Panc1 (cell line): ENCODE measurements at regions not wholly inside any gene's neighbourhood (a gene's known extent, or its start where the extent isn't known, plus 50 kb on each side); places are given as distances from the start of the nearest gene placed in this dataset.

ENCODE experiments used
- ATAC-seq: fragments of 200-7000 bp; cut with Tn5 transposase; 2 replicates; pipeline ENCODE4 v1.9.1; 2020; ENCODE audit warnings: mild to moderate bottlenecking, moderate library complexity
- BruUV-seq: library from RNA; stranded (reverse); fragments of 400-500 nt; replicated peaks from 2 replicates; lab custom pipeline; 2021; lab: Mats Ljungman, UMichigan
- CTCF ChIA-PET: fragments of 300-600 bp; sonication (Branson Sonifier 250); formaldehyde crosslinking; loops from one replicate; lab custom pipeline; 2022; ENCODE audit warnings: antibody characterized with exemption; lab: Charles Lee
- POLR2A ChIA-PET: fragments of 300-600 bp; sonication (Branson Sonifier 250); formaldehyde crosslinking; loops from one replicate; lab custom pipeline; 2022; ENCODE audit warnings: antibody characterized with exemption; lab: Charles Lee
- DNase-seq: peaks from one replicate; pipeline ENCODE4 v3.0.0-alpha.2; 2010; ENCODE audit warnings: low read depth, low spot score
- H3K27ac ChIP-seq: 2 replicates; pipeline ENCODE4 v1.5.1; 2011; ENCODE audit warnings: mild to moderate bottlenecking, low read length, inconsistent platforms
- H3K27me3 ChIP-seq: fragments of 200-500 bp; sonication (Bioruptor generic); 2 replicates; pipeline ENCODE4 v1.6.0; 2014; ENCODE audit warnings: low read length, inconsistent platforms; ENCODE audit not compliant: control insufficient read depth, insufficient read depth
- H3K36me3 ChIP-seq: fragments of 200-500 bp; sonication (Bioruptor generic); 2 replicates; pipeline ENCODE4 v1.5.1; 2014; ENCODE audit warnings: inconsistent platforms, mild to moderate bottlenecking, low read length, moderate library complexity; ENCODE audit not compliant: control insufficient read depth, insufficient read depth
- H3K4me1 ChIP-seq: 2 replicates; pipeline ENCODE4 v1.5.1; 2011; ENCODE audit warnings: inconsistent platforms, mild to moderate bottlenecking, low read length, moderate library complexity; ENCODE audit not compliant: control insufficient read depth, insufficient read depth
- H3K4me3 ChIP-seq, 2 experiments: 2 replicates each; pipeline ENCODE4 v1.5.1; 2011 to 2012; ENCODE audit warnings: low read depth in 2 of 2, low read length in 2 of 2, mild to moderate bottlenecking in 2 of 2, inconsistent platforms in 1 of 2, moderate library complexity in 1 of 2
- H3K9me3 ChIP-seq: fragments of 200-500 bp; sonication (Bioruptor generic); 2 replicates; pipeline ENCODE4 v1.5.1; 2014; ENCODE audit warnings: low read depth, mild to moderate bottlenecking, inconsistent platforms, low read length, moderate library complexity; ENCODE audit not compliant: control insufficient read depth, insufficient read depth
- CTCF ChIP-seq: fragments of 450-650 bp; IDR thresholded peaks from 2 replicates; pipeline ENCODE4 v1.5.1; 2017; ENCODE audit warnings: mild to moderate bottlenecking
- POLR2AphosphoS5 ChIP-seq: IDR thresholded peaks from 2 replicates; pipeline ENCODE4 v1.6.1; 2012; ENCODE audit warnings: mild to moderate bottlenecking, low read depth, low read length, moderate library complexity
- REST ChIP-seq, 2 experiments: IDR thresholded peaks; 2 replicates each; pipeline ENCODE4 v1.6.1; 2011 to 2012; ENCODE audit warnings: low read depth in 2 of 2, control low read depth in 1 of 2, low read length in 1 of 2, mild to moderate bottlenecking in 1 of 2, moderate library complexity in 1 of 2; ENCODE audit not compliant: insufficient read depth in 1 of 2
- SIN3A ChIP-seq: IDR thresholded peaks from 2 replicates; pipeline ENCODE4 v1.6.1; 2012; ENCODE audit warnings: low read depth, mild to moderate bottlenecking, low read length, moderate library complexity, borderline replicate concordance; ENCODE audit not compliant: insufficient read depth
- TCF7L2 ChIP-seq: IDR thresholded peaks from 2 replicates; pipeline ENCODE4 v1.6.1; 2011; ENCODE audit warnings: mild to moderate bottlenecking, low read depth, low read length, inconsistent platforms
- in situ Hi-C: cut with HindIII; loops from 2 replicates; pipeline ENCODE4 v1.10.0; 2016; ENCODE audit warnings: low sequenced_read_pairs, low pct_unique_long_range_greater_than_20kb
- intact Hi-C: fragments of 100-400 bp; cut with micrococcal nuclease; formaldehyde crosslinking; loops from one replicate; pipeline ENCODE4 v1.10.0; 2022; ENCODE audit not compliant: unreplicated experiment

DNA sequence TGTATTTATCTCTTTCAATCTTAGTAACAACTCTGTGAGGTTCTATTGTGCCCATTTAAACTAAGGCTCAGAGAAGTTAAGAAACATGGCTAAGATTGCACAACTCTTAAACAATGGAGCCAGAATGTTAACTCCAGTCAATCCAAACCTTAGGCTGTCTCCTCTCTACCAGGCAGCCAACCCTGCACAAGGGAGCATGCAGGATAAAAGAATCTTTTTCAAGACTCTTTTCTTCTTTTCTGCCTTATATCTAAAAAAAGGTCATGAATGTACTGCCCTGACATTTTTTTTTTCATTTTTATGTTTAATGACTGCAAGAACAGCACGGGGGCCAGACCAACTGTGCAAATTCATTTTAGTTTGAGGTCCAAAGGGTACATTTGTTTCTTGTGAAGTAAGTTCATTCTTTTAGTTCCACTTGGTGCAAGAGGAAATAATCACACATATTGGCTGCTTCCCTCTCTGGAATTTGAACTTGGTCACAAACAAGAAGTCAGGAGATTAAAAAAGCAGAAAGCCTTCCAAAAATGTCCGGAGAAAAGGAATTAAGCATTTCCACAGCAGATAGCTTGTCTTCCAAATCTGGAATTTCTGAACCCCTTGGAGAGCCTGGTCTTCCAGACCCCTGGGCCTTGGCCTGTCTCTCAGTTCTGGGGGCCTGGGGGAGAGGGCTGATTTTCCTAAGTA, 96.0 kb upstream of the RIOK3 start:
- ATAC-seq (no peak), DNase-seq (no peak)
- TF ChIP-seq CTCF (no peak), TCF7L2 (no peak), SIN3A (no peak), REST (IDR thresholded peaks at IDR 0.05; ENCODE audit: insufficient read depth in 1 of 2, low read depth in 2 of 2, low read length in 1 of 2) (no peak), POLR2AphosphoS5 (no peak)
- H3K4me1 ChIP-seq: peaks cover 5% of the 10 kb centered on the region; the same call in 1 of the 2 replicates
- CTCF ChIA-PET: no interaction called here
- in situ Hi-C loops: no loop called here
- no peaks in the 10 kb centered on the region for H3K36me3 ChIP-seq
- no peak overlapping the region for H3K4me3 ChIP-seq
- no peaks in the 10 kb centered on the region for H3K9me3 ChIP-seq
- peak overlapping the region; percentile 70 for H3K27ac ChIP-seq
- no TSS peak for BruUV-seq
- no peaks in the 10 kb centered on the region for H3K27me3 ChIP-seq
- intact Hi-C loops: loop anchor here (10.0 kb wide), 1 partner anchor 92 kb away; no protein-coding TSS in a partner anchor
- POLR2A ChIA-PET: no interaction called here

- DNase-seq (no peak), ATAC-seq (no peak)
- Histone ChIP-seq H3K4me3 (no peak overlapping the region), H3K9me3 (no peaks in the 10 kb centered on the region), H3K27ac (peak overlapping the region; percentile 70), H3K4me1 (peaks cover 13% of the 10 kb centered on the region; the same call in 1 of the 2 replicates), H3K27me3 (no peaks in the 10 kb centered on the region), H3K36me3 (no peaks in the 10 kb centered on the region)
- no TSS peak for BruUV-seq
- in situ Hi-C loops: no loop called here
- intact Hi-C loops: loop anchor here (10.0 kb wide), 1 partner anchor 93 kb away; no protein-coding TSS in a partner anchor
- TF ChIP-seq CTCF (no peak), SIN3A (no peak), POLR2AphosphoS5 (no peak), TCF7L2 (no peak), REST (IDR thresholded peaks at IDR 0.05; ENCODE audit: insufficient read depth in 1 of 2, low read depth in 2 of 2, low read length in 1 of 2) (no peak)
- ChIA-PET CTCF (no interaction called here), POLR2A (no interaction called here)
Observed at GRCh38 chr18:23357996-23358594, 95.0 kb upstream of the RIOK3 start.
